Cardiac septum (tissue), 1 donor: ENCODE measurements at regions not wholly inside any gene's neighbourhood (a gene's known extent, or its start where the extent isn't known, plus 50 kb on each side); places are given as distances from the start of the nearest gene placed in this dataset.
"Not testable (repeated sequence)": the region's sequence is repeated elsewhere in the genome, so short reads cannot be mapped to it uniquely, and the experiment has no call there.

Source experiments
- DNase-seq: peaks from one replicate; pipeline ENCODE4 v3.0.0-alpha.2; 2020; ENCODE audit warnings: low spot score
- intact Hi-C: fragments of 100-400 bp; cut with DNase I; formaldehyde crosslinking; loops from one replicate; pipeline ENCODE4 v1.14.0; 2022
- donor health status: DM: no; HTN: no; CAD: no.

DNA sequence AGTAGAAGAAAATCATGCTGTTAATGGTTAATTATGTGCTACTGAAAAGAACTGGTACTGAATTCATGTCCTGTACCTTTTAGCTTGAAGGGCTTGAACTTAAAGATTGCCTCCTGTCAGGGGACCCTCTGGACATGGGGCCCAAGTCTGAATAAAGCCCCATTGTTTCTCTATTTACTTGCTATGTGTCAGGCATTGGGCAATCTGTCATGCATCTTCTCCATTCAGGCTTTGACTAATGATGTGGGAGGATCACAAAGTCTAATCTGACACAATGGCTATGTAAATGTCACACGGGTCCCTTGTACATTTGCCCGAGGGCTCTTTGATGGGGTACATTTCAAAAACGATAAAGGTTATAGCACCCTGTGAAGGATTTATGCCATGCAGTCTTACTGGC lies 64.0 kb upstream of the TUSC1 start:
- DNase-seq = no peak
- intact Hi-C loops = no loop called here

DNA sequence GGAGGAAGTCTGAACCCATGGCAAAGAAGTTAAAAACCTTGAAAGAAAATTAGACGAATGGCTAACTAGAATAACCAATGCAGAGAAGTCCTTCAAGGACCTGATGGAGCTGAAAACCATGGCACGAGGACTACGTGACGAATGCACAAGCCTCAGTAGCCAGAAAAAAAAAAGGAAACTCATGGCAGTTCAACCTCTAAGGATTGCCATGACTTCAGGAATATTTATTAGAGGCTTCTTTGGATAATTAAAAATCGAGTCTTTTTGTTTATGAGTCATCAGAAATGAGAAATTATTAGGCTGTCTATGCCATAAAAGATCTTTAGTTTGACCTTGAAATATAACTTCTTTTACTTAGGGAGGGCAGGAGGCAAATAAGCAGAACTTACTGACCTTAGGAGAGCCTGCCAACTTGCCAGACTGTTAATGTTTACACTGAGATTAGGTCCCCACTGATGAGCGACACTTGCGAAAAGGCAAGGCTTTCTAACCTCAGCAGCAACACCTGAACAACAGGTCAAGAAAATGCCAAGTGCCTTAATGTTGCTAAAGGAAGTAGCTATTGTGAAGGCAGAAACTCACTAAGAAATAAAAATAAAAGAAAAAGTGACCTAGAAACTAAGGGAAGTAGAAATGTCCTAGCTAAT lies 55.2 kb upstream of the TUSC1 start:
- intact Hi-C loops = no loop called here
- no peak for DNase-seq

DNA sequence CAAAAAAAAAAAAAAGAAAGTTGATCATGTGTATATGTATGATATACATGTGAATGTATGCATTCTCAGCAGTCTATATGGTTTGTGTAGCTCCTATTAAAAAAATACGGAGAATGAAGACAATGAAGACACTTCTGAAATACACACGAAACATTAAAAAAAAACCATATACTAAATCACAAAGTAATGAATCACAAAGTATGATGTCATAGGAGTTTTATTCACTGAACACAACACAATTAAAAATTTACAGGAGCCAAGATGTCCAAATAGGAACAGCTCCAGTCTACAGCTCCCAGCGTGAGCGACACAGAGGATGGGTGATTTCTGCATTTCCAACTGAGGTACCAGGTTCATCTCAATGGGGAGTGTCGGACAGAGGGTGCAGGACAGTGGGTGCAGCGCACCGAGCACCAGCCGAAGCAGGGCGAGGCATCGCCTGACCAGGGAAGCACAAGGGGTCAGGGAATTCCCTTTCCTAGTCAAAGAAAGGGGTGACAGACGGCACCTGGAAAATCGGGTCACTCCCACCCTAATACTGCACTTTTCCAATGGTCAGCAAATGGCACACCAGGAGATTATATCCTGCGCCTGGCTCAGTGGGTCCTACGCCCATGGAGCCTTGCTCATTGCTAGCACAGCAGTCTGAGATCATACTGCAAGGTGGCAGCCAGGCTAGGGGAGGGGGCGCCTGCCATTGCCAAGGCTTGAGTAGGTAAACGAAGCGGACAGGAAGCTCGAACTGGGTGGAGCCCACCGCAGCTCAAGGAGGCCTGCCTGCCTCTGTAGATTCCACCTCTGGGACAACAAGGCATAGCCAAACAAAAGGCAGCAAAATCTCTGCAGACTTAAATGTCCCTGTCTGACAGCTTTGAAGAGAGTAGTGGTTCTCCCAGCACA lies 53.9 kb upstream of the TUSC1 start:
- intact Hi-C loops, DNase-seq: not testable (repeated sequence)
